GM12874 (cell line): ENCODE measurements at regions not wholly inside any gene's neighbourhood (a gene's known extent, or its start where the extent isn't known, plus 50 kb on each side); places are given as distances from the start of the nearest gene placed in this dataset.

Experiments
- TF ChIP-seq, protein P1 (sequence below): IDR thresholded peaks from 2 replicates; pipeline ENCODE4 v1.5.1; 2011; ENCODE audit warnings: low read depth, mild to moderate bottlenecking, control low read depth, low read length, moderate library complexity; ENCODE audit not compliant: insufficient read depth

GRCh38 chr10:83108565-83109333 is 1030.6 kb upstream of the GHITM start:
- TF ChIP-seq, protein P1, sequence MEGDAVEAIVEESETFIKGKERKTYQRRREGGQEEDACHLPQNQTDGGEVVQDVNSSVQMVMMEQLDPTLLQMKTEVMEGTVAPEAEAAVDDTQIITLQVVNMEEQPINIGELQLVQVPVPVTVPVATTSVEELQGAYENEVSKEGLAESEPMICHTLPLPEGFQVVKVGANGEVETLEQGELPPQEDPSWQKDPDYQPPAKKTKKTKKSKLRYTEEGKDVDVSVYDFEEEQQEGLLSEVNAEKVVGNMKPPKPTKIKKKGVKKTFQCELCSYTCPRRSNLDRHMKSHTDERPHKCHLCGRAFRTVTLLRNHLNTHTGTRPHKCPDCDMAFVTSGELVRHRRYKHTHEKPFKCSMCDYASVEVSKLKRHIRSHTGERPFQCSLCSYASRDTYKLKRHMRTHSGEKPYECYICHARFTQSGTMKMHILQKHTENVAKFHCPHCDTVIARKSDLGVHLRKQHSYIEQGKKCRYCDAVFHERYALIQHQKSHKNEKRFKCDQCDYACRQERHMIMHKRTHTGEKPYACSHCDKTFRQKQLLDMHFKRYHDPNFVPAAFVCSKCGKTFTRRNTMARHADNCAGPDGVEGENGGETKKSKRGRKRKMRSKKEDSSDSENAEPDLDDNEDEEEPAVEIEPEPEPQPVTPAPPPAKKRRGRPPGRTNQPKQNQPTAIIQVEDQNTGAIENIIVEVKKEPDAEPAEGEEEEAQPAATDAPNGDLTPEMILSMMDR: no peak

GRCh38 chr10:83119346-83119745 is 1020.0 kb upstream of the GHITM start:
- TF ChIP-seq, protein P1: no peak

- TF ChIP-seq, protein P1: no peak
Measured at GRCh38 chr10:83122336-83122735, 1017.0 kb upstream of the GHITM start.

- TF ChIP-seq, protein P1: no peak
Measured at GRCh38 chr10:83127942-83128575, 1011.2 kb upstream of the GHITM start.

DNA sequence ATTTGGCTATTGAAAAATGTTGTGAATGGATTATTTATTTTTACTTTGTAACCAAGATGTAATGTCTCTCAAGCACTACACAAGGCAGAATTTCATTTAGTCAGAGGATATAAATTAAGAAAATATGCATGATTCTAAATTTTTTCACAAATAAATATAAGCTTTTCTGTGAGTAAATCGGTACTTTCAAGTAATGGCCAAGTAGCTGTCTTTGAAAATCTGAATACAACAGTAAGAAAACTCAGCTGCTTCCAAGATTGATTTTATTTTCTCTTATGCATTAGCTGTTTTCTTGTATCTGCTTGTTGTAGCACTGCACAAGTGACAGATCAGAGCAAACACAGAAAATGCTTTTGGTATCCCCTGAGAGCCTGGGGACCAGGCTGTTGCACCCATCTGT is 998.5 kb upstream of the GHITM start:
- TF ChIP-seq, protein P1: no peak

GRCh38 chr10:83142074-83142563 is 997.2 kb upstream of the GHITM start:
- TF ChIP-seq, protein P1: no peak

DNA sequence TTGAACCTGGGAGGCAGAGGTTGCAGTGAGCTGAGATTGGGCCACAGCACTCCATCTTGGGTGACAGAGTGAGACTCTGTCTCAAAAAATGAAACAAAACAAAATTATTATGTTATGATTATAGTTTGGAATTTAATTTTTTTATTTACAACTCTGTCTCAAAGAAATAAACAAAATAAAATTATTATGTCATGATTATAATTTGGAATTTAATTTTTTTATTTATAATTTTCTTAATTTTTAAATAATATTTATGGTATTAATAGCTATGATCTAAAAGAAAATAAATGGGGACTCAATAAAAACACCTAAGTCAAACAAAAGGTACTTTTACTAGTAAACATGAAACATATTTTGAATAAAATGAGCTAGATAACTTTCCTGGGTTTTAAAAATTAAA is 994.8 kb upstream of the GHITM start:
- TF ChIP-seq, protein P1: no peak
